ENCODE measurements at regions not wholly inside any gene's neighbourhood (a gene's known extent, or its start where the extent isn't known, plus 50 kb on each side); places are given as distances from the start of the nearest gene placed in this dataset.

GRCh38 chr2:80887841-80888378 is 583.4 kb upstream of the LRRTM1 start:
- no peak overlapping the region for H3K9ac ChIP-seq (ENCODE audit: low read depth, low read length)
- H3K9me3 ChIP-seq (ENCODE audit: insufficient read depth, low read depth, low read length), result no peaks in the 10 kb centered on the region
- no peak overlapping the region for H3K27ac ChIP-seq (ENCODE audit: low read depth, low read length)
- no peak overlapping the region for H3K4me3 ChIP-seq (ENCODE audit: low read length)
- no peaks in the 10 kb centered on the region for H3K27me3 ChIP-seq (ENCODE audit: insufficient read depth, low read length)
- 100% methylated on average over 1 of the region's 2 CpGs for WGBS
- H3K4me1 ChIP-seq (ENCODE audit: insufficient read depth, low read length), result no peaks in the 10 kb centered on the region
- H3K36me3 ChIP-seq (ENCODE audit: insufficient read depth, low read length), result no peaks in the 10 kb centered on the region

- no peaks in the 10 kb centered on the region for H3K9me3 ChIP-seq (ENCODE audit: insufficient read depth, low read depth, low read length)
- H3K36me3 ChIP-seq (ENCODE audit: insufficient read depth, low read length), result no peaks in the 10 kb centered on the region
- H3K4me1 ChIP-seq (ENCODE audit: insufficient read depth, low read length), result peaks cover 32% of the 10 kb centered on the region
- H3K4me3 ChIP-seq (ENCODE audit: low read length), result peak overlapping the region; percentile 29
- peak overlapping the region; percentile 92 for H3K27ac ChIP-seq (ENCODE audit: low read depth, low read length)
- H3K27me3 ChIP-seq (ENCODE audit: insufficient read depth, low read length), result no peaks in the 10 kb centered on the region
- WGBS, result 23% methylated on average over 2 of the region's 2 CpGs
- peak overlapping the region; percentile 38; the same call in 1 of the 2 replicates for H3K9ac ChIP-seq (ENCODE audit: low read depth, low read length)
These were observed 569.8 kb upstream of the LRRTM1 start for GRCh38 chr2:80874374-80874773.

- Histone ChIP-seq H3K27ac (ENCODE audit: low read depth, low read length) (no peak overlapping the region), H3K9me3 (ENCODE audit: insufficient read depth, low read depth, low read length) (no peaks in the 10 kb centered on the region), H3K4me3 (ENCODE audit: low read length) (no peak overlapping the region), H3K27me3 (ENCODE audit: insufficient read depth, low read length) (no peaks in the 10 kb centered on the region), H3K36me3 (ENCODE audit: insufficient read depth, low read length) (no peaks in the 10 kb centered on the region), H3K4me1 (ENCODE audit: insufficient read depth, low read length) (peaks cover 25% of the 10 kb centered on the region), H3K9ac (ENCODE audit: low read depth, low read length) (no peak overlapping the region)
- WGBS, result 94% methylated on average over 7 of the region's 7 CpGs
These were observed 565.4 kb upstream of the LRRTM1 start for GRCh38 chr2:80869858-80870438.

- Histone ChIP-seq H3K27me3 (ENCODE audit: insufficient read depth, low read length) (no peaks in the 10 kb centered on the region), H3K9me3 (ENCODE audit: insufficient read depth, low read depth, low read length) (no peaks in the 10 kb centered on the region), H3K9ac (ENCODE audit: low read depth, low read length) (no peak overlapping the region), H3K27ac (ENCODE audit: low read depth, low read length) (no peak overlapping the region), H3K4me3 (ENCODE audit: low read length) (no peak overlapping the region), H3K36me3 (ENCODE audit: insufficient read depth, low read length) (no peaks in the 10 kb centered on the region), H3K4me1 (ENCODE audit: insufficient read depth, low read length) (no peaks in the 10 kb centered on the region; the same call in 1 of the 2 replicates)
- 97% methylated on average over 4 of the region's 4 CpGs for WGBS
These were observed 558.7 kb upstream of the LRRTM1 start for GRCh38 chr2:80863147-80863714.

- Histone ChIP-seq H3K4me3 (ENCODE audit: low read length) (no peak overlapping the region), H3K9ac (ENCODE audit: low read depth, low read length) (no peak overlapping the region), H3K27me3 (ENCODE audit: insufficient read depth, low read length) (no peaks in the 10 kb centered on the region), H3K36me3 (ENCODE audit: insufficient read depth, low read length) (no peaks in the 10 kb centered on the region), H3K27ac (ENCODE audit: low read depth, low read length) (no peak overlapping the region), H3K4me1 (ENCODE audit: insufficient read depth, low read length) (no peaks in the 10 kb centered on the region), H3K9me3 (ENCODE audit: insufficient read depth, low read depth, low read length) (no peaks in the 10 kb centered on the region)
- no CpG with 5 or more reads among the region's 1 CpG for WGBS
These were observed 554.4 kb upstream of the LRRTM1 start for GRCh38 chr2:80858965-80859364.

GRCh38 chr2:80856227-80856626 is 551.7 kb upstream of the LRRTM1 start:
- no peak overlapping the region for H3K4me3 ChIP-seq (ENCODE audit: low read length)
- H3K4me1 ChIP-seq (ENCODE audit: insufficient read depth, low read length), result no peaks in the 10 kb centered on the region
- H3K9me3 ChIP-seq (ENCODE audit: insufficient read depth, low read depth, low read length), result no peaks in the 10 kb centered on the region
- H3K27me3 ChIP-seq (ENCODE audit: insufficient read depth, low read length), result no peaks in the 10 kb centered on the region
- H3K9ac ChIP-seq (ENCODE audit: low read depth, low read length), result no peak overlapping the region
- no peak overlapping the region for H3K27ac ChIP-seq (ENCODE audit: low read depth, low read length)
- no peaks in the 10 kb centered on the region for H3K36me3 ChIP-seq (ENCODE audit: insufficient read depth, low read length)

- H3K9me3 ChIP-seq (ENCODE audit: insufficient read depth, low read depth, low read length), result no peaks in the 10 kb centered on the region
- 86% methylated on average over 1 of the region's 1 CpG for WGBS
- no peak overlapping the region for H3K9ac ChIP-seq (ENCODE audit: low read depth, low read length)
- no peaks in the 10 kb centered on the region for H3K4me1 ChIP-seq (ENCODE audit: insufficient read depth, low read length)
- no peak overlapping the region for H3K27ac ChIP-seq (ENCODE audit: low read depth, low read length)
- H3K27me3 ChIP-seq (ENCODE audit: insufficient read depth, low read length), result no peaks in the 10 kb centered on the region
- H3K36me3 ChIP-seq (ENCODE audit: insufficient read depth, low read length), result no peaks in the 10 kb centered on the region
- H3K4me3 ChIP-seq (ENCODE audit: low read length), result no peak overlapping the region
These were observed 550.3 kb upstream of the LRRTM1 start for GRCh38 chr2:80854831-80855230.

- Histone ChIP-seq H3K36me3 (ENCODE audit: insufficient read depth, low read length) (no peaks in the 10 kb centered on the region), H3K4me1 (ENCODE audit: insufficient read depth, low read length) (no peaks in the 10 kb centered on the region), H3K9ac (ENCODE audit: low read depth, low read length) (no peak overlapping the region), H3K27me3 (ENCODE audit: insufficient read depth, low read length) (no peaks in the 10 kb centered on the region), H3K4me3 (ENCODE audit: low read length) (no peak overlapping the region), H3K9me3 (ENCODE audit: insufficient read depth, low read depth, low read length) (no peaks in the 10 kb centered on the region), H3K27ac (ENCODE audit: low read depth, low read length) (no peak overlapping the region)
- WGBS, result 14% methylated on average over 1 of the region's 2 CpGs
These were observed 548.2 kb upstream of the LRRTM1 start for GRCh38 chr2:80852808-80853139.

GRCh38 chr2:80852079-80852807 is 547.7 kb upstream of the LRRTM1 start:
- no peak overlapping the region for H3K27ac ChIP-seq (ENCODE audit: low read depth, low read length)
- no peaks in the 10 kb centered on the region for H3K36me3 ChIP-seq (ENCODE audit: insufficient read depth, low read length)
- no peaks in the 10 kb centered on the region for H3K9me3 ChIP-seq (ENCODE audit: insufficient read depth, low read depth, low read length)
- no peaks in the 10 kb centered on the region for H3K4me1 ChIP-seq (ENCODE audit: insufficient read depth, low read length)
- H3K27me3 ChIP-seq (ENCODE audit: insufficient read depth, low read length), result no peaks in the 10 kb centered on the region
- no peak overlapping the region for H3K9ac ChIP-seq (ENCODE audit: low read depth, low read length)
- WGBS, result 91% methylated on average over 4 of the region's 4 CpGs
- H3K4me3 ChIP-seq (ENCODE audit: low read length), result no peak overlapping the region

GRCh38 chr2:80830891-80831290 is 526.3 kb upstream of the LRRTM1 start:
- H3K4me3 ChIP-seq (ENCODE audit: low read length), result no peak overlapping the region
- no peak overlapping the region for H3K9ac ChIP-seq (ENCODE audit: low read depth, low read length)
- H3K9me3 ChIP-seq (ENCODE audit: insufficient read depth, low read depth, low read length), result no peaks in the 10 kb centered on the region
- no peaks in the 10 kb centered on the region for H3K36me3 ChIP-seq (ENCODE audit: insufficient read depth, low read length)
- WGBS, result 92% methylated on average over 5 of the region's 5 CpGs
- H3K4me1 ChIP-seq (ENCODE audit: insufficient read depth, low read length), result no peaks in the 10 kb centered on the region
- H3K27me3 ChIP-seq (ENCODE audit: insufficient read depth, low read length), result no peaks in the 10 kb centered on the region
- H3K27ac ChIP-seq (ENCODE audit: low read depth, low read length), result no peak overlapping the region

- H3K27ac ChIP-seq (ENCODE audit: low read depth, low read length), result no peak overlapping the region
- H3K36me3 ChIP-seq (ENCODE audit: insufficient read depth, low read length), result no peaks in the 10 kb centered on the region
- 79% methylated on average over 4 of the region's 4 CpGs for WGBS
- no peak overlapping the region for H3K4me3 ChIP-seq (ENCODE audit: low read length)
- H3K4me1 ChIP-seq (ENCODE audit: insufficient read depth, low read length), result no peaks in the 10 kb centered on the region
- H3K9ac ChIP-seq (ENCODE audit: low read depth, low read length), result no peak overlapping the region
- no peaks in the 10 kb centered on the region for H3K27me3 ChIP-seq (ENCODE audit: insufficient read depth, low read length)
- H3K9me3 ChIP-seq (ENCODE audit: insufficient read depth, low read depth, low read length), result no peaks in the 10 kb centered on the region
These were observed 518.4 kb upstream of the LRRTM1 start for GRCh38 chr2:80822999-80823398.

All from HUES64 (cell line).